22Rv1 (cell line): ENCODE measurements at regions not wholly inside any gene's neighbourhood (a gene's known extent, or its start where the extent isn't known, plus 50 kb on each side); places are given as distances from the start of the nearest gene placed in this dataset.

Experiments used
- ZFX ChIP-seq: fragments of 450-650 bp; IDR thresholded peaks from 2 replicates; pipeline ENCODE4 v1.6.1; 2017; ENCODE audit warnings: antibody characterized with exemption, borderline replicate concordance
- TF ChIP-seq, protein P1 (sequence below): fragments of 450-650 bp; IDR thresholded peaks from 2 replicates; pipeline ENCODE4 v1.5.1; 2017; ENCODE audit warnings: mild to moderate bottlenecking

GRCh38 chr10:65845916-65846315 lies 1079.9 kb upstream of the LRRTM3 start:
- TF ChIP-seq, protein P1, sequence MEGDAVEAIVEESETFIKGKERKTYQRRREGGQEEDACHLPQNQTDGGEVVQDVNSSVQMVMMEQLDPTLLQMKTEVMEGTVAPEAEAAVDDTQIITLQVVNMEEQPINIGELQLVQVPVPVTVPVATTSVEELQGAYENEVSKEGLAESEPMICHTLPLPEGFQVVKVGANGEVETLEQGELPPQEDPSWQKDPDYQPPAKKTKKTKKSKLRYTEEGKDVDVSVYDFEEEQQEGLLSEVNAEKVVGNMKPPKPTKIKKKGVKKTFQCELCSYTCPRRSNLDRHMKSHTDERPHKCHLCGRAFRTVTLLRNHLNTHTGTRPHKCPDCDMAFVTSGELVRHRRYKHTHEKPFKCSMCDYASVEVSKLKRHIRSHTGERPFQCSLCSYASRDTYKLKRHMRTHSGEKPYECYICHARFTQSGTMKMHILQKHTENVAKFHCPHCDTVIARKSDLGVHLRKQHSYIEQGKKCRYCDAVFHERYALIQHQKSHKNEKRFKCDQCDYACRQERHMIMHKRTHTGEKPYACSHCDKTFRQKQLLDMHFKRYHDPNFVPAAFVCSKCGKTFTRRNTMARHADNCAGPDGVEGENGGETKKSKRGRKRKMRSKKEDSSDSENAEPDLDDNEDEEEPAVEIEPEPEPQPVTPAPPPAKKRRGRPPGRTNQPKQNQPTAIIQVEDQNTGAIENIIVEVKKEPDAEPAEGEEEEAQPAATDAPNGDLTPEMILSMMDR, result no peak
- no peak for TF ChIP-seq ZFX
